HS-27A (cell line): ENCODE measurements at regions not wholly inside any gene's neighbourhood (a gene's known extent, or its start where the extent isn't known, plus 50 kb on each side); places are given as distances from the start of the nearest gene placed in this dataset.
A peak's percentile ranks its signal among the peaks of the same experiment; 100 is the strongest.
"Not testable (repeated sequence)": the region's sequence is repeated elsewhere in the genome, so short reads cannot be mapped to it uniquely, and the experiment has no call there.

Source experiments
- DNase-seq: peaks from one replicate; pipeline ENCODE4 v3.0.0-alpha.2; 2012; ENCODE audit warnings: low read depth, missing footprints

GRCh38 chr7:46071601-46072000 lies 150.5 kb upstream of the IGFBP3 start:
- no peak for DNase-seq

- peak; percentile 34 for DNase-seq
Measured at GRCh38 chr7:46071076-46071475, 150.0 kb upstream of the IGFBP3 start.

DNA sequence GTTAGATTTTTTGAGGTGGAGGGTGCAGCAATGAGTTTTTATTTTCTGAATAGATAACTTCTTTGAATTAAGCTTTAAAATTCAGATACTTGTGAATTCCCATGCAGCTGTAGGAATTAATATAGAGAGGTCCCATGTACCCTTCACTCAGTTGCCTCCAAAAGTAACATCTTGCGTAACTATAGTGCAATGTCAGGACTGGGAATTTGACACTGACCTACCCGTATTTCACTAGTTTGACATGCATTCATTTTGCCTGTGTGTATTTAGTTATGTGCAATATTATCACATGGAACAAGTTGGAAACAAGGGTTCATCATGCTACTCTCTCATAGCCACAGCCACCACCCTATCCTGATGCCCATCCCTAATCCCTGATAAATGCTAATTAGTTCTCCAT lies 147.1 kb upstream of the IGFBP3 start:
- DNase-seq, result no peak

DNA sequence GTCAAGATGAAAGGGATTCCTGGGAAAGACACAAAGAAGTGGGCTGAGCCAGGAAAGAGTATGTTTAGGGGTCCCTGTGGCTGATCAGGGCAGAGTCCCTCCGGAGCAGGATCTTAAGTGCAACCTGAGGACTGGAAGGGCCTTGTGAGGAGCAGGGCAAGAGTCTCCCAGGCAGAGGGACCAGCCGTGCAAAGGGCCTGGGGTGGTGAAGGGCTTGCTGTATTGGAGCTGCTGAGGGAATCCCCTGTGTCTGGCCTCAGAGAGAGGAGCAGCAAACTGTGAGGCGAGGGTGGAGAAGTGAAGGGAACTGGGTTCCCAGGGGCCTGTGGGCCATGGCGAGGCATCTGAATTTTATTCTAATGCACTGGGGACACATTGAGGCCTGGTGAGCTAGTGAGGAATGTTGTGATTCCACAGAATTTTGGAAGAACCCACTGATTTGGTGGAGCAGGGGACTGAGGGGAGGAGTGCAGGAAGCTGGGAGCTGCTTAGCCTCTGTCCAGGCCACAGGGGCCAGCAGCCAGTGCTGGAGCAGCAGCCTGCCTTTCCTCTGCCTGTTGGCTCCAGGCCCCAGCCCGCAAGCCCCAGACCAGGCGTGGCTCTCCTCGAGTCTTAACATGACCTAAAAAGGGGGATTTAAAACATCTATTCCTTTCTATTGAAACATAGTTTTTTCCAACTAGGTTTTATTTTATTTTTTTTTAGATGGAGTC lies 138.4 kb upstream of the IGFBP3 start:
- DNase-seq, result no peak

- DNase-seq, result no peak
Measured at GRCh38 chr7:46058086-46058823, 137.2 kb upstream of the IGFBP3 start.

- DNase-seq, result no peak
Measured at GRCh38 chr7:46054915-46055314, 133.8 kb upstream of the IGFBP3 start.

- DNase-seq, result no peak
Measured at GRCh38 chr7:46054272-46054671, 133.2 kb upstream of the IGFBP3 start.

- no peak for DNase-seq
Measured at GRCh38 chr7:46047581-46047980, 126.5 kb upstream of the IGFBP3 start.

- not testable (repeated sequence) for DNase-seq
Measured at GRCh38 chr7:46043338-46043737, 122.3 kb upstream of the IGFBP3 start.

- not testable (repeated sequence) for DNase-seq
Measured at GRCh38 chr7:46039813-46040212, 118.7 kb upstream of the IGFBP3 start.

- DNase-seq, result no peak
Measured at GRCh38 chr7:46035166-46035565, 114.1 kb upstream of the IGFBP3 start.

- no peak for DNase-seq
Measured at GRCh38 chr7:46034056-46034768, 113.1 kb upstream of the IGFBP3 start.

- DNase-seq, result no peak
Measured at GRCh38 chr7:46033592-46033991, 112.5 kb upstream of the IGFBP3 start.

- DNase-seq, result no peak
Measured at GRCh38 chr7:46032942-46033341, 111.9 kb upstream of the IGFBP3 start.

DNA sequence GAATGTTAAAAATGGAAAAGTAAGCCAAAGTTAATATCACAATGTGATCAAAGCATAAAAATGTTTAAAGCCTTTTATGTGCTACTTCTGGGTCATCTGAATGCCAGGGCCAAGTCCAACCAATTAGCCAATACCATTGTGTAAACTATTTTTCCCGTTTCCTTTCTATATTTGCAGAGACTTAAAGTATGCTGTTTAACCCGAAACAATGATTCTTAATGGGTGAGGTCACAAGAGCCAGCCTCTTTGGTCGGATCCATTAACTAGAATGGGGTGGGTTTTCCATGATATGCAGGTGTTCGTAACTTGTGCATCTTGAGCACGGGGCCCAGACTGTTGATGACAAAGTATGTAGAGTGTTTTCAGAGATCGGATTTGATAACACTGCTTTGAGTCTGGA lies 111.3 kb upstream of the IGFBP3 start:
- no peak for DNase-seq

- DNase-seq, result no peak
Measured at GRCh38 chr7:46029111-46029704, 108.1 kb upstream of the IGFBP3 start.

- DNase-seq, result no peak
Measured at GRCh38 chr7:46028246-46028645, 107.2 kb upstream of the IGFBP3 start.

DNA sequence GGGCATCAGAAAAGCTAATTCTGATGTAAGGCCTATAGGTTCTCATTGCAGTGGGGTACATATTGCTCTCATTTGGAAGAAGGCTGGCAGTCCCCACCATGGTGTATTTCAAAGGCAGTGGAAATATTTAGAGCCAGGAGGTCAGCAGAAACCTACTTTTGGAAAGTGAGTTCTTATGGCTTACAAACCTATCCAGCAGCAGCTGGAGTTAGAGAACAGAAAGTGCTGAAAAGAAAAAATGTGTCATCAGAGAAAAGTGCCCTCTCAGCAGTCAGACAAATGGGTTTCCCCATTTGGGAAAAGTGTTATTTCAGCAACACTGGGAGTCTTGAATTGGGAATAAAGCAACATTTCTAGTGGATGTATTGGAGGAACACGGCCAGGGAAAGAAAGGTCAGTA lies 105.7 kb upstream of the IGFBP3 start:
- no peak for DNase-seq

- no peak for DNase-seq
Measured at GRCh38 chr7:46024263-46024916, 103.3 kb upstream of the IGFBP3 start.

DNA sequence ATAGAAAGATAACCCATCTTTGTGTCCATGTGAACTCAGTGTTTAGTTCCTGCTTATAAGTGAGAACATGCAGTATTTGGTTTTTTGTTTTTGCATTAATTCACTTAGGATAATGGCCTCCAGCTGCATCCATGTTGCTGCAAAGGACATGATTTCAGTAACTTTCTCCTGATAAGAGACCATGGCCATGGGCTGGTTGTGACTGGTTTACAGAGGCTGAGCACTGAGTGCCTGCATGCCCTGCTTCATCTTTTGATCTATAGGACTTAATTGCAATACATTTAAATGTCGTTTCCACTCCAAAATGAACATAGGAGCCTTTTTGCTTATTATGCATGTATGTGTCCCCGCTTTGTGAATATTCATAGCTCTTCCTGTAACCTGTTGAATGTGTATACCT lies 101.3 kb upstream of the IGFBP3 start:
- no peak for DNase-seq

DNA sequence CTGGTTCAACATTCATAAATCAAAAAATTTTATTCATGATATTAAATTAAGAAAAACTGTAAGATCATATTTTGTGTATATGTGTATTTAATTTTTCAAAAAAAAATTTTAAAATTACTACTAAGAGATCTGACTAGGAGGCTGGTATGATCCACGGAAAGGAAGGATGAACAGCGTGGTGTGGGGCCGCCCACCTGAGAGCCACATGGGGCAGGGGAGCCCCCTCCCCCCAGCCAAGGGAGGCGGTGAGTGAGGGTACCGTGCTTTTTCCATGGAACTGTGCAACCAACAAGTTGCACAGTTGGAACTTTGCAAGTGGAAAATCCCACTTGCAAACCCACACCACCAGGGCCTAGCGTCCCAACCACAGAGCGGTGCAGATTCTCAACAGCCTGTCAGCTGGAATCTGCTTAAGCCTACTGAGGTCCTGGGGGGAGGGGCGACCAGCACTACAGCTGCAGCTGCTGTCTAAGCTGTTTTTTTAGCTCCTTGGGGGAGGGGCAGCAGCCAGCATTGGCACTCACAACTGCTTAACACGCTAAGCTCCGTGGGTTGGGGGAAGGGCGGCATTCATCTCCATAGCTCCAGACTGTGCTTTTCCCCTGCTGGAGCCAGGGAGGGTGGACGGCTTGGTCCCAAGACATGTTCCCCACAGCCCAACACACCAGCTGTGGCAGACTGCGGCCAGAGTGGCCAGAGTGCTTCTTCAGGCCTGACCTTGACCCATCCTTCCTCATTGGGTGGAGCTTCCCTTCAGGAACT lies 94.2 kb upstream of the IGFBP3 start:
- no peak for DNase-seq
